ENCODE measurements at regions not wholly inside any gene's neighbourhood (a gene's known extent, or its start where the extent isn't known, plus 50 kb on each side); places are given as distances from the start of the nearest gene placed in this dataset.

- DNase-seq, result no peak
Measured at GRCh38 chr4:84100071-84100470, 399.0 kb downstream of the NKX6-1 start.

GRCh38 chr4:84099599-84099998 is 399.5 kb downstream of the NKX6-1 start:
- DNase-seq, result no peak

GRCh38 chr4:84091266-84091665 is 407.8 kb downstream of the NKX6-1 start:
- no peak for DNase-seq

- no peak for DNase-seq
Measured at GRCh38 chr4:84089652-84090437, 409.2 kb downstream of the NKX6-1 start.

- DNase-seq, result peak in 1 of 2 experiments; percentile 46
Measured at GRCh38 chr4:84085986-84086385, 413.1 kb downstream of the NKX6-1 start.

GRCh38 chr4:84070289-84070688 is 428.8 kb downstream of the NKX6-1 start:
- no peak for DNase-seq

GRCh38 chr4:84063619-84064018 is 435.5 kb downstream of the NKX6-1 start:
- DNase-seq, result no peak

- DNase-seq, result no peak
Measured at GRCh38 chr4:84058201-84058600, 440.9 kb downstream of the NKX6-1 start.

GRCh38 chr4:84051639-84052038 is 447.5 kb downstream of the NKX6-1 start:
- no peak for DNase-seq

- no peak for DNase-seq
Measured at GRCh38 chr4:84051089-84051488, 448.0 kb downstream of the NKX6-1 start.

GRCh38 chr4:84050015-84050414 is 449.1 kb downstream of the NKX6-1 start:
- no peak for DNase-seq

GRCh38 chr4:84046551-84046950 is 452.5 kb downstream of the NKX6-1 start:
- no peak for DNase-seq

GRCh38 chr4:84041426-84041825 is 457.7 kb downstream of the NKX6-1 start:
- DNase-seq, result no peak

- no peak for DNase-seq
Measured at GRCh38 chr4:84035568-84035967, 463.5 kb downstream of the NKX6-1 start.

GRCh38 chr4:84032372-84032771 is 466.7 kb downstream of the NKX6-1 start:
- no peak for DNase-seq

GRCh38 chr4:84031401-84031800 is 467.7 kb downstream of the NKX6-1 start:
- no peak for DNase-seq

- DNase-seq, result no peak
Measured at GRCh38 chr4:84028340-84028739, 470.8 kb downstream of the NKX6-1 start.

- DNase-seq, result no peak
Measured at GRCh38 chr4:84024405-84024804, 474.7 kb downstream of the NKX6-1 start.

GRCh38 chr4:84022564-84022963 is 476.5 kb downstream of the NKX6-1 start:
- DNase-seq, result no peak

- DNase-seq, result no peak
Measured at GRCh38 chr4:84019626-84020025, 479.5 kb downstream of the NKX6-1 start.

GRCh38 chr4:84003046-84003445 is 467.1 kb downstream of the GPAT3 start:
- DNase-seq, result no peak

GRCh38 chr4:84001876-84002569 is 466.1 kb downstream of the GPAT3 start:
- DNase-seq, result no peak

GRCh38 chr4:83996254-83996653 is 460.3 kb downstream of the GPAT3 start:
- no peak for DNase-seq

GRCh38 chr4:83993774-83994173 is 457.9 kb downstream of the GPAT3 start:
- no peak for DNase-seq
